DMS 273 treated with DMSO at 0.1 percent for 48 hours (cell line): ENCODE measurements at regions not wholly inside any gene's neighbourhood (a gene's known extent, or its start where the extent isn't known, plus 50 kb on each side); places are given as distances from the start of the nearest gene placed in this dataset.
"Not testable (repeated sequence)": the region's sequence is repeated elsewhere in the genome, so short reads cannot be mapped to it uniquely, and the experiment has no call there.

Experiments used
- DNase-seq: peaks from one replicate; lab custom pipeline; 2025; lab: John Stamatoyannopoulos, UW

- DNase-seq: no peak
Measured at GRCh38 chr1:194705123-194705854, 1518.9 kb upstream of the B3GALT2 start.

GRCh38 chr1:194698908-194699318, 1512.5 kb upstream of the B3GALT2 start:
- no peak for DNase-seq

- DNase-seq: no peak
Measured at GRCh38 chr1:194693244-194693643, 1506.8 kb upstream of the B3GALT2 start.

GRCh38 chr1:194684636-194685035, 1498.2 kb upstream of the B3GALT2 start:
- no peak for DNase-seq

GRCh38 chr1:194658090-194658439, 1471.7 kb upstream of the B3GALT2 start:
- no peak for DNase-seq

GRCh38 chr1:194654956-194655355, 1468.5 kb upstream of the B3GALT2 start:
- DNase-seq: no peak

- no peak for DNase-seq
Measured at GRCh38 chr1:194653385-194653784, 1467.0 kb upstream of the B3GALT2 start.

- no peak for DNase-seq
Measured at GRCh38 chr1:194647118-194647517, 1460.7 kb upstream of the B3GALT2 start.

GRCh38 chr1:194644528-194644927, 1458.1 kb upstream of the B3GALT2 start:
- no peak for DNase-seq

- no peak for DNase-seq
Measured at GRCh38 chr1:194640322-194640721, 1453.9 kb upstream of the B3GALT2 start.

- DNase-seq: no peak
Measured at GRCh38 chr1:194629011-194629410, 1442.6 kb upstream of the B3GALT2 start.

- no peak for DNase-seq
Measured at GRCh38 chr1:194624833-194625232, 1438.4 kb upstream of the B3GALT2 start.

GRCh38 chr1:194618101-194618500, 1431.7 kb upstream of the B3GALT2 start:
- DNase-seq: no peak

GRCh38 chr1:194617272-194617671, 1430.9 kb upstream of the B3GALT2 start:
- not testable (repeated sequence) for DNase-seq

GRCh38 chr1:194616835-194617234, 1430.4 kb upstream of the B3GALT2 start:
- DNase-seq: no peak

GRCh38 chr1:194602184-194602583, 1415.8 kb upstream of the B3GALT2 start:
- no peak for DNase-seq

- DNase-seq: no peak
Measured at GRCh38 chr1:194600716-194601115, 1414.3 kb upstream of the B3GALT2 start.

GRCh38 chr1:194598098-194598497, 1411.7 kb upstream of the B3GALT2 start:
- DNase-seq: no peak

- no peak for DNase-seq
Measured at GRCh38 chr1:194586302-194586701, 1399.9 kb upstream of the B3GALT2 start.

- DNase-seq: no peak
Measured at GRCh38 chr1:194584052-194584451, 1397.6 kb upstream of the B3GALT2 start.

GRCh38 chr1:194570476-194570875, 1384.1 kb upstream of the B3GALT2 start:
- DNase-seq: no peak

- no peak for DNase-seq
Measured at GRCh38 chr1:194568610-194569009, 1382.2 kb upstream of the B3GALT2 start.

- no peak for DNase-seq
Measured at GRCh38 chr1:194548071-194548470, 1361.7 kb upstream of the B3GALT2 start.

- no peak for DNase-seq
Measured at GRCh38 chr1:194544012-194544411, 1357.6 kb upstream of the B3GALT2 start.
